ENCODE measurements at regions not wholly inside any gene's neighbourhood (a gene's known extent, or its start where the extent isn't known, plus 50 kb on each side); places are given as distances from the start of the nearest gene placed in this dataset.

GRCh38 chr4:124202099-124202498 lies 510.4 kb downstream of the ANKRD50 start:
- TF ChIP-seq CTCF (conservative IDR thresholded peaks at IDR 0.05 in 1 of 2, IDR thresholded peaks at IDR 0.05 in 1 of 2; ENCODE audit: low read depth in 1 of 2, low read length in 2 of 2) (peak; percentile 24 to 59), EZH2 (IDR thresholded peaks at IDR 0.05; ENCODE audit: low read length, missing control alignments) (no peak)

Measured in fibroblast of lung (primary cell).